Activated CD4-positive, alpha-beta T cell treated with anti-CD3 and anti-CD28 coated beads for 36 hours (primary cell): ENCODE measurements at regions not wholly inside any gene's neighbourhood (a gene's known extent, or its start where the extent isn't known, plus 50 kb on each side); places are given as distances from the start of the nearest gene placed in this dataset.
"Not testable (repeated sequence)": the region's sequence is repeated elsewhere in the genome, so short reads cannot be mapped to it uniquely, and the experiment has no call there.

Source experiments
- ATAC-seq: fragments of 200-7000 bp; cut with Tn5 transposase; one replicate; pipeline ENCODE4 v1.10.0; 2021; ENCODE audit warnings: mild to moderate bottlenecking, moderate library complexity
- CTCF ChIA-PET: fragments of 350-600 bp; sonication (Branson Sonifier 250); formaldehyde crosslinking; loops from one replicate; lab custom pipeline; 2021; ENCODE audit warnings: antibody characterized with exemption; lab: Charles Lee
- POLR2A ChIA-PET: fragments of 350-600 bp; sonication (Branson Sonifier 250); formaldehyde crosslinking; loops from one replicate; lab custom pipeline; 2021; ENCODE audit warnings: antibody characterized with exemption, inconsistent platforms; lab: Charles Lee
- DNase-seq: peaks from one replicate; pipeline ENCODE4 v3.0.0-alpha.2; 2020
- H3K27ac Mint-ChIP-seq: one replicate; pipeline ENCODE4 v1.8.0; 2021; ENCODE audit warnings: mixed read lengths
- H3K27me3 Mint-ChIP-seq: one replicate; pipeline ENCODE4 v1.8.0; 2021; ENCODE audit warnings: mixed read lengths
- H3K36me3 Mint-ChIP-seq: one replicate; pipeline ENCODE4 v1.8.0; 2021; ENCODE audit warnings: low read depth, mixed read lengths
- H3K4me1 Mint-ChIP-seq: one replicate; pipeline ENCODE4 v1.8.0; 2021; ENCODE audit warnings: mixed read lengths
- H3K4me3 Mint-ChIP-seq: one replicate; pipeline ENCODE4 v1.8.0; 2021; ENCODE audit warnings: mild to moderate bottlenecking, moderate library complexity, mixed read lengths
- H3K9me3 Mint-ChIP-seq: one replicate; pipeline ENCODE4 v1.8.0; 2021; ENCODE audit warnings: low read depth, mixed read lengths
- intact Hi-C, 2 experiments: fragments of 100-400 bp; cut with DNase I in 1 of 2; cut with micrococcal nuclease in 1 of 2; formaldehyde crosslinking; loops; one replicate each; pipeline versions ENCODE4 v1.14.2 to v1.15.1; 2022 to 2024; cut with DNase I, micrococcal nuclease

- Mint-ChIP-seq H3K27ac (no peak overlapping the region), H3K4me3 (no peak overlapping the region), H3K27me3 (no peaks in the 10 kb centered on the region), H3K4me1 (no peaks in the 10 kb centered on the region), H3K9me3 (peaks cover 14% of the 10 kb centered on the region), H3K36me3 (no peaks in the 10 kb centered on the region)
- intact Hi-C loops, result no loop called here
- DNase-seq (no peak), ATAC-seq (no peak)
- CTCF ChIA-PET, result no interaction called here
- POLR2A ChIA-PET, result no interaction called here
Observed at GRCh38 chr6:121627761-121628160, 192.3 kb downstream of the GJA1 start.

DNA sequence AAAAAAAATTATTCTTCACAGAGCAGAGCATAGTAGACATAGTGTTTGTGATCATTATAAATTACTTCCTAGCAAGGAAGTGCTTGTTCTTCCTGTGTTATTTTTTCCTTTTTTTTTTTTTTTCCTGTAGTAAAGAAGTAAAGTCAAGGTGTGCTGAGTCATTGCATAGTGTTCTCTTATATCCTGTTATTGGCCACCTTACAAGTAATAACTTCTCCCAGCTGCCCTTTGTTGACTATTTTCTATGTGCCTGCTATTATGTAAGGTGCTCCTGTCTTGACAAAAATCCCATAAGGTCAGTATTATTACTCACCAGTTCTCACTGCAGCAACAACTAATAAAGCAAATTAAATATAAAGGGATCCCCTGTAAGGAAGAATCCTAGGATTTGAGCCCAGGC is 195.3 kb downstream of the GJA1 start:
- Mint-ChIP-seq H3K9me3 (peaks cover 23% of the 10 kb centered on the region), H3K27me3 (no peaks in the 10 kb centered on the region)
- intact Hi-C loops, result no loop called here

DNA sequence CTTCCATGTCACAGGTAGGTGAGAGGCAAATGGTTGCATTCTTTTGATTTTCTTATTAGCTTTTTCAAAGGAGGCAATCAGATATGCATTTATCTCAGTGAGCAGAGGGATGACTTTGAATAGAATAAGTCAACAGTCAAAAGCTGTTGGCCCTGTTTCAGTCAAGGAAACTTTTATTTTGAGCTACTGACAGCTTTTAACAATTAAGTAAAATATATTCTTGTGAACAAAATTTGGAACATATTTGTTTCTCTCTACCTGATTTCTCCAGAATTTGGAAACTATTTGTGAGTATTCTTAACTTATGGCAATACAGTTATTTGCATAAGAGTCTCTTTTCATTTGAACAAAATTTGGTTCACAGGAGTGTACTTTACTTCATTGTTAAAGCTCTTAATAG is 196.3 kb downstream of the GJA1 start:
- H3K27me3 Mint-ChIP-seq, H3K27ac Mint-ChIP-seq, H3K4me3 Mint-ChIP-seq, H3K4me1 Mint-ChIP-seq, DNase-seq, intact Hi-C loops, ATAC-seq, H3K36me3 Mint-ChIP-seq: not testable (repeated sequence)
- ChIA-PET CTCF (interaction anchor here (0.6 kb wide), 1 partner anchor 967 kb away, joined by 3 read pairs; no protein-coding TSS in a partner anchor), POLR2A (interaction anchor here (0.5 kb wide), 1 partner anchor 1146 kb away, joined by 3 read pairs; no protein-coding TSS in a partner anchor)
- peaks cover 25% of the 10 kb centered on the region for H3K9me3 Mint-ChIP-seq

More for the DNA sequence above, 195.3 kb downstream of the GJA1 start:
- Mint-ChIP-seq H3K36me3 (peaks cover 3% of the 10 kb centered on the region), H3K4me3 (no peak overlapping the region), H3K4me1 (no peaks in the 10 kb centered on the region), H3K27ac (no peak overlapping the region)
- ChIA-PET POLR2A (no interaction called here), CTCF (no interaction called here)
- ATAC-seq (no peak), DNase-seq (no peak)

GRCh38 chr6:121633309-121633708 is 197.9 kb downstream of the GJA1 start:
- H3K4me3 Mint-ChIP-seq, result no peak overlapping the region
- ChIA-PET POLR2A (no interaction called here), CTCF (no interaction called here)
- peaks cover 3% of the 10 kb centered on the region for H3K36me3 Mint-ChIP-seq
- peaks cover 28% of the 10 kb centered on the region for H3K9me3 Mint-ChIP-seq
- intact Hi-C loops, result no loop called here
- H3K27ac Mint-ChIP-seq, result no peak overlapping the region
- H3K27me3 Mint-ChIP-seq, result no peaks in the 10 kb centered on the region
- H3K4me1 Mint-ChIP-seq, result no peaks in the 10 kb centered on the region
- ATAC-seq, result no peak
- DNase-seq, result no peak

- H3K27ac Mint-ChIP-seq, H3K27me3 Mint-ChIP-seq, DNase-seq, H3K36me3 Mint-ChIP-seq, ATAC-seq, H3K4me3 Mint-ChIP-seq, H3K4me1 Mint-ChIP-seq, intact Hi-C loops, CTCF ChIA-PET, POLR2A ChIA-PET: not testable (repeated sequence)
- H3K9me3 Mint-ChIP-seq, result peaks cover 28% of the 10 kb centered on the region
Observed at GRCh38 chr6:121634586-121634985, 199.1 kb downstream of the GJA1 start.

GRCh38 chr6:121635355-121635754 is 199.9 kb downstream of the GJA1 start:
- H3K36me3 Mint-ChIP-seq, result peaks cover 3% of the 10 kb centered on the region
- no peaks in the 10 kb centered on the region for H3K4me1 Mint-ChIP-seq
- no peak for ATAC-seq
- no peak for DNase-seq
- no peak overlapping the region for H3K27ac Mint-ChIP-seq
- no peaks in the 10 kb centered on the region for H3K27me3 Mint-ChIP-seq
- ChIA-PET POLR2A (no interaction called here), CTCF (no interaction called here)
- H3K4me3 Mint-ChIP-seq, result no peak overlapping the region
- intact Hi-C loops, result no loop called here
- H3K9me3 Mint-ChIP-seq, result peaks cover 28% of the 10 kb centered on the region

DNA sequence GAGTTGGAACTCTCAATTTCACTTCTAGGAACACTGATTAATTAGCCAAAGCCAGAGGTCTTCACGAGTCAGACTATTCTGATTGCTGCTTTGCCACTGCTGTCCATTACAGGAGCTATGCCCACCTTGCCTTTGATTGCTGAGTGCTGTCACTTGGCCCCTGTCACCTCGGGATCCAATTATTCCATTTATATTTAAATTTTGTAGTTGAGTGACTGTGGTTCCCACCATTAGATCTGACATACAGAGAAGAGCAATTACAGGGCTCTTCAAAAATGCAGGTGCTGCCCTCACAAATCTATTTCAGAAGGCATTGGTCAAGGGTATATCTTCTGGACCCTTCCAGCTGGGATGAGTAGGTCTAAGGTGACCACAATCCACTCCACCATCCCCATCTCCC is 200.8 kb downstream of the GJA1 start:
- intact Hi-C loops, H3K27ac Mint-ChIP-seq, H3K4me3 Mint-ChIP-seq, H3K36me3 Mint-ChIP-seq, DNase-seq, H3K4me1 Mint-ChIP-seq, H3K27me3 Mint-ChIP-seq, POLR2A ChIA-PET, ATAC-seq: not testable (repeated sequence)
- CTCF ChIA-PET, result interaction anchor here (0.6 to 1.7 kb wide), 2 partner anchors 22 to 74 kb away, joined by 3 to 4 read pairs; no protein-coding TSS in a partner anchor
- H3K9me3 Mint-ChIP-seq, result peaks cover 24% of the 10 kb centered on the region

- POLR2A ChIA-PET, result no interaction called here
- Mint-ChIP-seq H3K4me1 (no peaks in the 10 kb centered on the region), H3K36me3 (peaks cover 3% of the 10 kb centered on the region), H3K27ac (no peak overlapping the region), H3K4me3 (no peak overlapping the region), H3K27me3 (no peaks in the 10 kb centered on the region), H3K9me3 (peaks cover 14% of the 10 kb centered on the region)
- intact Hi-C loops, result no loop called here
- ATAC-seq (no peak), DNase-seq (no peak)
- CTCF ChIA-PET, result interaction anchor here (0.5 kb wide), 1 partner anchor 1860 kb away, joined by 4 read pairs; no protein-coding TSS in a partner anchor
Observed at GRCh38 chr6:121639021-121639420, 203.6 kb downstream of the GJA1 start.

DNA sequence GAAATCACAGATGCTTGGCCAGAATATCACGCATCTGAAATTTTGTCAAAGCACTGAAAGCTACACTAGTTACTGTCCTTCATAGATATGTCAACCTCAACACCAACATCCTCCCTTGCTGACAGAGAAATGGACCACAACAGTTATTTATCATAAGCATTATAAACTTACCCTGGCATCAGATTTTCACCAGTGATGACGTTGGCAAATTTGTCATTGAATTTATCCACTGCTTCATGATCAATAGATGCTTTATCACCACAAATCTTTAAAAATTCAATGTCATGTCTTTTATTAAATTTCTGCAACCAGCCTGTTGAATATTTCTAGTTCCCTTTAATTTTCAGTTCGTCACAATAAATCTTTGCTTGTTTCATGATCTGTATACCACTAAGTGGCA is 205.7 kb downstream of the GJA1 start:
- ChIA-PET POLR2A (no interaction called here), CTCF (no interaction called here)
- no peaks in the 10 kb centered on the region for H3K36me3 Mint-ChIP-seq
- intact Hi-C loops, result no loop called here
- DNase-seq (no peak), ATAC-seq (no peak)
- peaks cover 9% of the 10 kb centered on the region for H3K4me1 Mint-ChIP-seq
- H3K4me3 Mint-ChIP-seq, result no peak overlapping the region
- no peaks in the 10 kb centered on the region for H3K27me3 Mint-ChIP-seq
- peaks cover 3% of the 10 kb centered on the region for H3K9me3 Mint-ChIP-seq
- no peak overlapping the region for H3K27ac Mint-ChIP-seq

- no peaks in the 10 kb centered on the region for H3K9me3 Mint-ChIP-seq
- peaks cover 24% of the 10 kb centered on the region for H3K4me1 Mint-ChIP-seq
- ATAC-seq (peak; percentile 42), DNase-seq (peak; percentile 14)
- POLR2A ChIA-PET, result no interaction called here
- CTCF ChIA-PET, result no interaction called here
- no peak overlapping the region for H3K4me3 Mint-ChIP-seq
- no peaks in the 10 kb centered on the region for H3K27me3 Mint-ChIP-seq
- H3K27ac Mint-ChIP-seq, result no peak overlapping the region
- intact Hi-C loops, result no loop called here
- no peaks in the 10 kb centered on the region for H3K36me3 Mint-ChIP-seq
Observed at GRCh38 chr6:121645100-121645745, 209.8 kb downstream of the GJA1 start.

- no peaks in the 10 kb centered on the region for H3K9me3 Mint-ChIP-seq
- no peaks in the 10 kb centered on the region for H3K27me3 Mint-ChIP-seq
- intact Hi-C loops, result no loop called here
- no peak for DNase-seq
- ChIA-PET CTCF (interaction anchor here (0.5 kb wide), 1 partner anchor 1060 kb away, joined by 3 read pairs; no protein-coding TSS in a partner anchor), POLR2A (no interaction called here)
- H3K27ac Mint-ChIP-seq, result no peak overlapping the region
- no peak for ATAC-seq
- no peak overlapping the region for H3K4me3 Mint-ChIP-seq
- H3K4me1 Mint-ChIP-seq, result peaks cover 43% of the 10 kb centered on the region
- H3K36me3 Mint-ChIP-seq, result no peaks in the 10 kb centered on the region
Observed at GRCh38 chr6:121647905-121648304, 212.5 kb downstream of the GJA1 start.

DNA sequence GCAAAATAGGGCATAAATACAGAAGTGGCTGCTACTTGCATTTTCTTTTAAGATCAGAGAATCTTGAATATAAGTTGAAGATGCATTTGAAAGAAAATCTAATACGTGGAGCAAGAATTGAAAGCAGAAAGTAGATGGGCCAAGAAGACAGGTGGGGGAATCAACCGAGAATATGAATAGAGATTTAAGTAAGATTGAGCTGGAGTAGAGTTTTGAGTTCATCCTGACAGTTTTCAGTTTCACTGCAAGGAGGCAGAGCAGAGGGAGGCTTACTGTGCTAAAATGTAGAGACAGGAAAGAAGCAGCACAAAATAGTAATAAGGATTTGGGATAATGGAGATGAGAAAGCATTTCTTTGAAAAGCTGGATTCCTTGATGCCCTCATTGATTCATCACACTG is 214.5 kb downstream of the GJA1 start:
- ATAC-seq (peak; percentile 53), DNase-seq (no peak)
- intact Hi-C loops, result no loop called here
- CTCF ChIA-PET, result interaction anchor here (0.7 to 1.4 kb wide), 2 partner anchors 9 to 13 kb away, joined by 3 to 4 read pairs; no protein-coding TSS in a partner anchor
- POLR2A ChIA-PET, result no interaction called here
- Mint-ChIP-seq H3K36me3 (no peaks in the 10 kb centered on the region), H3K27ac (no peak overlapping the region), H3K4me3 (no peak overlapping the region), H3K27me3 (no peaks in the 10 kb centered on the region), H3K9me3 (peaks cover 2% of the 10 kb centered on the region), H3K4me1 (peaks cover 49% of the 10 kb centered on the region)
